ENCODE measurements at regions not wholly inside any gene's neighbourhood (a gene's known extent, or its start where the extent isn't known, plus 50 kb on each side); places are given as distances from the start of the nearest gene placed in this dataset.

DNA sequence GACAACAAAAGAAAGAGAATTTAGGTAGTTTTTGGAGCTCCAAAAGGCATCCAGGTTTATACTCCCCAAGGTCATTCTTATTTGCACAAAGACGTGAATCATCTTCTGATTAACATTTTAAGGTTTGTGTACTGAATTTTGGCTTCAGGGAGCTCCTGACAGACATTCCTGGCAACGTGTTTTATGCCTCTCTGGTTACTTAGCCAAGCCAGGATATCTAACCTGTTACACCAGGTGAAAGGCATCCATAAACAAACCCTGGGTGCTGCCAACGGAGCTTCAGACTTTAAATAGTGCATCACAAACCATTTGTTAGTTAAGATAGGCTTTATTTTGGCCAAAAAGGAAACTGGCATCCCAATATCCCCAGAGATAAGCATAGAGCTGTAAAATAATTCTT is 997.3 kb downstream of the ARAP2 start:
- DNase-seq (ENCODE audit: low spot score), result no peak

DNA sequence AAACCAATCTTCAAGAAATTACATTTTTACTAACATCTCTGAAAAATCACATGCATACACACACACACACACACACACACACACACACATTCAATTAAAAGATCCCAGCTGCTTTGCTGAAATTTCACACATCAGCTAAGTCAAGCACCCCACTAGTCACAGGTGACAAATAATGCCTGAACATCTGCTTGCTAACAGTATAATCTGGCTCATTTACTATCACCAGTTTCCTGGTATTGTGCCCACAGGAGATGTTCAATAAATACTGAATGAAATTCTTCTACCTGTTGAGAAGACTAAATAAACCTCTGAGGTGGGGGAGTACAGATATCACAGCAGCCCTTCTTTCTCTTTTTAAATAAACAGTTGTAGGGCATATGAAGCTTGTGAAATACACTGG is 994.0 kb downstream of the ARAP2 start:
- DNase-seq (ENCODE audit: low spot score), result no peak

DNA sequence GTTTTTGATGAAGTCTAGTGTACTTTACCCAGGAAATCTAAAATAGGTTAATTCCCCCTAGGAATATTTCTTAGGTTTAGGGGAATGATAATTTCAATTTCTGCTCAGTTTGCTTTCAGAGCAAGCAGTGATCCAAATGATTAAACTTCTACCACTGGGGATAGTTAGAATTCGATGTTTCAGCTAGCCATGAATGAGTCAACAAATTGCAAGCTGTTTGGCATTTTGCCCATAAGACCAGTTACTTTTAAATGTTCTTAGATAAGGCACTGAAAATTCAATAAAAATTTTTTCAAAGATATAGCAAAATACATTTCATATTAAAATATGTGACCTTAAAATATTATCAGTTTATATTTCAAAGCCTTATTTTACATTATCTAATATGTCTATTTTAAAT is 993.6 kb downstream of the ARAP2 start:
- no peak for DNase-seq (ENCODE audit: low spot score)

DNA sequence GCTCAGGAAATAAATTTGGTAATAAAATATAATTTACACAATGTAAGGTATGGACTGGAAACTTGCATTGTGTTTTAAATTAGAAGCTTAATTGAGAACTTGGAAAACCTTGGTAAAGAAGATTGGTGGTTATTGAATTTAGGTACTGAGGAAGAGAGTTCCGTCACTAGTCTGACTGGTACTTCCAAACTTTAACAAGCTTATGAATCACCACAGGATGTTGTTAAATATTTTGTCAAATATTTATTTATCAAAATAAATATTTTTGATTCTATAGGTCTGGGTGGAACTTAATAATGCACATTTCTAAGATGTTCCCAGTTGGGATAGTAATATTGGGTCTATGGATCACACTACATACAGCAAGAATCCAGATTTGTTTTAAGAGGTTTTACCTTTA is 992.2 kb downstream of the ARAP2 start:
- DNase-seq (ENCODE audit: low spot score), result no peak

GRCh38 chr4:35252866-35253265 is 991.4 kb downstream of the ARAP2 start:
- DNase-seq (ENCODE audit: low spot score), result no peak

- no peak for DNase-seq (ENCODE audit: low spot score)
Measured at GRCh38 chr4:35253331-35253730, 991.0 kb downstream of the ARAP2 start.

GRCh38 chr4:35286434-35286833 is 957.9 kb downstream of the ARAP2 start:
- no peak for DNase-seq (ENCODE audit: low spot score)

DNA sequence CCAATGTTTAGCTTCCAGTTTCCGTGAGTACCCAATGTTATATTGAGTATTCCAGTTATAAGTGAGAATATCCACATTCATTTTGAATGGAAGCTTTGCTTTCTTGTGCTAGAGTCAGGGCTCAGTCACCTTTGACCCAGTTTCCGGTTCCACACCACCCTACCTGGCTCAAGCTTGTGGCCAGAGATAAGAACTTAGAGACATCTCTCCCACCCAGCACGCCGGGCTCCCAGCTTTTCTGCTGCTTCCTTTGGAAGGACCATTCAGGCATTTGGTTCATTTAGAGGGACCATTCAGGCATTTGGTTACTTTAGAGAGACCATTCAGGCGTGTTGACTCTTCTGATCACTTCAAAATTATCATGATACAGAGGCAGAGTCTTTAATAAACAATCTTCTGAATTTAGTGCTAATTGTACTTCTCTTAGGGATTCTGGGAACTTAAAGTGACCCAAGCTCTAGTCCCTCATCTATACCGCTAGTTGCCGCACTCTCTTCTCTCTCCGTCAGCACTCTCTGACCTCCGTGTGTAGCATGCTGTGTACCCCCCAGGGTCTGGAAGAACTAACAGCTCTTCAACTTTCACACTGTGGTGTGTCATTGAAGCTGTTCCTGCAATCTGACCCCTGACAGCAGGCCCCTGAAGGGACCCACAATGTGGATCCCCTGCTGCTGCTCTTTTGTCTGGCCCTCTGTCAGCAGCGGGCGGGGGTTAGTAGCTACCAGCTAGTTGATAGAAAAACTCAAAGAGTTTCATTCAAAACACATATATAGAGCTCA is 943.1 kb downstream of the ARAP2 start:
- no peak for DNase-seq (ENCODE audit: low spot score)

- DNase-seq (ENCODE audit: low spot score), result no peak
Measured at GRCh38 chr4:35315419-35315818, 928.9 kb downstream of the ARAP2 start.

DNA sequence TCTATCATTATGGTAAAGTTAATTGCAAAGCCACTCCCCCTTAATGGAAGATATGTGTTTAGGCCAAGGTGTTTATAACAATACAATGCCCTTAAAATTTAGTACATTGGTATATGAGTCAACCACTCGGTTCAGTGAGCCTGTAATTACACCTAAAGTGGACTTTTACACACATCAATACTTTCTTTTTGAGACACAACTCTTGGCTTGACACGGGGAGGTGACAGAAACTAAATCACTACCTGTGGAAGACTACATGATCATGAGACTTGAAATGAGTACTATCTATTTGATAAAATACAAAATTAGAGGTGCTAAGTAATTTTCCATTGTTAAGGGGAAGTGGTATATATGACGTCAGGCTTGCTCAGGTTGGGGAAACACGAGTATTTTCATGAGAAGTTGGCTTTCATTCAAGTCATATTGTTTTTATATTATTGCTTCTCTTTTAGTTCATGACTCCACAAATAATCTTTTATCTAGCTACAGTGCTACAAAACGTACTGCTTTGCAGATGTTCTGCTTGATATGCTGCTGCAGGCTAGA is 918.3 kb downstream of the ARAP2 start:
- no peak for DNase-seq (ENCODE audit: low spot score)

DNA sequence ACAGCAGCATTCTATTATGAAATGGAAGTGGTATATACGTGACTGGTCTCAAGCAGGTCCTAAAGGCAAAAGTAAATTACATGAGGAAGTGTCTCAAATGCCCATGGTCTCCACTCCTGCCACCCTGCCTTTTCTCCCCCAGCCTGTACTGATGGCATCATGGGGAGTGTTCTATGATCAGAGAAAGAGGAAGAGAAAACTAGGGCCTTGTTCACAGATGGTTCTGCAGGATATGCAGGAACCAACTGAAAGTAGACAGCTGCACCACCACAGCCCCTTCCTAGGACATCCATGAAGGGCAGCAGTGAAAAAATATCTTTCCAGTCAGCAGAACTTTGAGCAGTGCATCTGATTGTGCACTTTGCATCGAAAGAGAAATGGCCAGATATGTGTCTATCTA is 901.5 kb downstream of the ARAP2 start:
- DNase-seq (ENCODE audit: low spot score), result no peak

GRCh38 chr4:35347276-35347675 is 897.0 kb downstream of the ARAP2 start:
- DNase-seq (ENCODE audit: low spot score), result no peak

DNA sequence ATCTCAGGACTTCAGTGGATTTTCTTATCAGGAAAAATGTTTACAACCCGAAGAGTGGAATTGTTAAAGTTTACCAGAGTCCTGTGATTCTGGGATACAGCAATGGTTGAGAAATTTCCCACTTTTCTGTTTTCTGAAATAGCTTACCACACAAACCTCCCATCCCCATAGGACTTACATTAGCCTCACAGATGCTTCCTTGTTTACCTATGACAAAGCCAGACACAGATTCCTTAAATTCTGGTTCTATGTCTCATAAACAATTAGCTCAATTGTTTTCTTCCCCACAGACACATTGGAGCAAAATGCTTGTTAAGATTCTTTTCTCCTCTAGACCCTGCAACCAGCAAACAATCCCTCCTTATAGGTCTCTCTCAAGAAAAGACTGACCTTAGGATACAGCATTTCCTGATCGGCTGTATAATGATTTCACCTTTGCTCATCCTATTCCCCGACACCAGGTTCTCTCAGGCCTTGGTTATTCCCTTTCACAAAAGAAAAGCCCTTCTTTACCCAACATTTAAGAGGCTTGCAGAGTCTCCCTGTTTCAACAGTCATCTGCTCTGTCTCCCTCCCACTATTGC is 886.2 kb downstream of the ARAP2 start:
- DNase-seq (ENCODE audit: low spot score), result no peak

DNA sequence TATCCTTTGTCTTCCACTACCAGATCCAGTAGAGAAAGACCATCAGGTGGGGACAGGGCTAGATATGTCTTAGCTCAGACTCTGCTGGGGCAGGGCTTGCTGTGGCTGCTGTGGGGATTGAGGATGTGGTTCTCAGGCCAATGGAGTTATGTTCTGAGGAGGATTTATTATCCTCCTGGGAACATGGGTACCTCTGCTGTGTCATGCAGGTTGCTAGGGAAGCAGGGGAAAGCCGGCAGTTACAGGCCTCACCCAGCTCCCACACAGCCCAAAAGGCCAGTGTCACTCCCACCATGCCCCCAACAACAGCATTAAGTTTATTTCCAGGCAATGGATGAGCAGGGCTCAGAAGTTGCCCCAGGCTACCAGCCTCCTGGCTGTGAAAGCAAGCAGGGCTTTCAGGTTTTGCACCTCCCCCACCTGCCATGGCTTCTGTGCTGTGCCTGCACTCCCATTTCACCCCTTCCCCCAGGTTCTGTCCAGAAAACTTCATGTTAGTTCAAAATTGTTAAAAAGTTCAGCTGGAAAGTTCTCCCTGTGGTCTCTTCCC is 879.9 kb downstream of the ARAP2 start:
- no peak for DNase-seq (ENCODE audit: low spot score)

DNA sequence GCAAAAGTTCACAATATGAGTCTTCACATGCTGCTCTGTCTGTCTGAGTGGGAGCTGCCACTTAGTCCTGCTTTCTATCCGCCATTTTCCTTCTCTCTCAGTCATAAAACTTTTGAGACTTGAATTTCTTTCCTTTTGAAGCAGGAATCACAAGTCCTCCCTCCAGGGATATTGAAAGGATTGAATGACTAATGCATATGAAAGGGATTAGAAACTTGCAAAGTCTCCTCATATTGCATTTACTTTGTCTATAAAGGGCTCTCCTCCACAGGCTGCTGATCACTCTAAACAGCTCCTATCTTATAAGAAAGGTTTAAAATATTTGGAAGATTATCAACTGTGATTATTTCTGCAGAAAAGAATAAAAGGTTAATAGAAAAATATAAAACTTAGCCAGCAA is 879.1 kb downstream of the ARAP2 start:
- DNase-seq (ENCODE audit: low spot score), result no peak

GRCh38 chr4:35399912-35400311 is 844.4 kb downstream of the ARAP2 start:
- DNase-seq (ENCODE audit: low spot score), result no peak

GRCh38 chr4:35423104-35423503 is 821.2 kb downstream of the ARAP2 start:
- DNase-seq (ENCODE audit: low spot score), result no peak

GRCh38 chr4:35447474-35447873 is 796.8 kb downstream of the ARAP2 start:
- DNase-seq (ENCODE audit: low spot score), result no peak

GRCh38 chr4:35459045-35459444 is 785.3 kb downstream of the ARAP2 start:
- DNase-seq (ENCODE audit: low spot score), result no peak

- peak; percentile 7 for DNase-seq (ENCODE audit: low spot score)
Measured at GRCh38 chr4:35461931-35462659, 782.2 kb downstream of the ARAP2 start.

- DNase-seq (ENCODE audit: low spot score), result no peak
Measured at GRCh38 chr4:35463251-35463952, 780.9 kb downstream of the ARAP2 start.
